IMR-90 (cell line): ENCODE measurements at regions not wholly inside any gene's neighbourhood (a gene's known extent, or its start where the extent isn't known, plus 50 kb on each side); places are given as distances from the start of the nearest gene placed in this dataset.

Source experiments
- ATAC-seq: fragments of 200-7000 bp; cut with Tn5 transposase; 2 replicates; pipeline ENCODE4 v1.9.1; 2020; ENCODE audit warnings: low read depth, mild to moderate bottlenecking, moderate library complexity
- BruUV-seq: library from RNA; stranded (reverse); fragments of 400-500 nt; replicated peaks from 2 replicates; lab custom pipeline; 2021; lab: Mats Ljungman, UMichigan
- CTCF ChIA-PET: fragments of 300-600 bp; formaldehyde crosslinking; extraction: SDS; loops from one replicate; lab custom pipeline; 2021; ENCODE audit warnings: antibody characterized with exemption; lab: Yijun Ruan, JAX
- POLR2A ChIA-PET: fragments of 300-600 bp; sonication (Branson Sonifier 250); formaldehyde crosslinking; loops from one replicate; lab custom pipeline; 2022; ENCODE audit warnings: antibody characterized with exemption; ENCODE audit not compliant: unreplicated experiment; lab: Charles Lee
- DNase-seq: peaks from one replicate; pipeline ENCODE4 v3.0.0; 2013
- H2AFZ ChIP-seq: replicated peaks from 2 replicates; pipeline ENCODE3; 2013; ENCODE audit warnings: low read length, mild to moderate bottlenecking; ENCODE audit not compliant: poor library complexity
- H2AK5ac ChIP-seq: 2 replicates; pipeline ENCODE4 v1.6.1; 2013; ENCODE audit warnings: low read depth, low read length, inconsistent platforms
- H2AK9ac ChIP-seq: replicated peaks from 2 replicates; pipeline ENCODE3; 2013; ENCODE audit warnings: mild to moderate bottlenecking, low read depth, low read length, moderate library complexity; ENCODE audit not compliant: poor library complexity
- H2BK120ac ChIP-seq: 2 replicates; pipeline ENCODE4 v1.6.1; 2013; ENCODE audit warnings: low read depth, low read length, inconsistent platforms
- H2BK15ac ChIP-seq: 3 replicates; pipeline ENCODE4 v1.6.1; 2013; ENCODE audit warnings: low read depth, low read length, inconsistent platforms
- H2BK20ac ChIP-seq: 2 replicates; pipeline ENCODE4 v1.6.1; 2013; ENCODE audit warnings: low read depth, mild to moderate bottlenecking, inconsistent platforms, low read length, moderate library complexity
- H2BK5ac ChIP-seq: 2 replicates; pipeline ENCODE4 v1.6.1; 2013; ENCODE audit warnings: mild to moderate bottlenecking, low read depth, low read length, inconsistent platforms; ENCODE audit not compliant: poor library complexity, severe bottlenecking
- H3K14ac ChIP-seq: replicated peaks from 2 replicates; pipeline ENCODE4 v1.6.1; 2013; ENCODE audit warnings: low read depth, low read length, inconsistent platforms
- H3K18ac ChIP-seq: 2 replicates; pipeline ENCODE4 v1.6.1; 2013; ENCODE audit warnings: low read depth, low read length, control low read depth
- H3K23ac ChIP-seq: 2 replicates; pipeline ENCODE4 v1.6.1; 2013; ENCODE audit warnings: low read depth, low read length, inconsistent platforms
- H3K27ac ChIP-seq: 2 replicates; pipeline ENCODE4 v1.5.1; 2013; ENCODE audit warnings: mild to moderate bottlenecking, control low read depth, low read length; ENCODE audit not compliant: insufficient read depth
- H3K27me3 ChIP-seq: 2 replicates; pipeline ENCODE4 v1.6.1; 2013; ENCODE audit warnings: low read length; ENCODE audit not compliant: control insufficient read depth, insufficient read depth
- H3K36me3 ChIP-seq: 2 replicates; pipeline ENCODE4 v1.6.1; 2013; ENCODE audit warnings: low read length, mixed read lengths; ENCODE audit not compliant: control insufficient read depth, insufficient read depth
- H3K4ac ChIP-seq: 2 replicates; pipeline ENCODE4 v1.6.1; 2013; ENCODE audit warnings: low read depth, low read length, inconsistent platforms
- H3K4me1 ChIP-seq: 2 replicates; pipeline ENCODE4 v1.6.1; 2013; ENCODE audit warnings: low read length, mixed read lengths; ENCODE audit not compliant: control insufficient read depth, insufficient read depth
- H3K4me2 ChIP-seq: 2 replicates; pipeline ENCODE4 v1.6.1; 2013; ENCODE audit warnings: low read depth, mild to moderate bottlenecking, control low read depth, low read length, moderate library complexity
- H3K4me3 ChIP-seq: 2 replicates; pipeline ENCODE4 v1.5.1; 2013; ENCODE audit warnings: low read depth, mild to moderate bottlenecking, control low read depth, low read length, moderate library complexity; ENCODE audit not compliant: insufficient read depth
- H3K56ac ChIP-seq: 2 replicates; pipeline ENCODE4 v1.6.1; 2013; ENCODE audit warnings: low read length, inconsistent platforms; ENCODE audit not compliant: insufficient read depth; ENCODE audit errors: extremely low read depth
- H3K79me1 ChIP-seq, 2 experiments: 2 replicates each; pipeline ENCODE4 v1.6.1; 2013; ENCODE audit warnings: low read length in 2 of 2, inconsistent platforms in 1 of 2, low read depth in 1 of 2
- H3K9ac ChIP-seq: 2 replicates; pipeline ENCODE4 v1.6.1; 2013; ENCODE audit warnings: low read depth, low read length, control low read depth
- H3K9me1 ChIP-seq: 2 replicates; pipeline ENCODE4 v1.6.1; 2013; ENCODE audit warnings: low read length, inconsistent platforms; ENCODE audit not compliant: insufficient read depth
- H3K9me3 ChIP-seq: 2 replicates; pipeline ENCODE4 v1.6.1; 2013; ENCODE audit warnings: low read length; ENCODE audit not compliant: control insufficient read depth, insufficient read depth
- H4K20me1 ChIP-seq: 2 replicates; pipeline ENCODE4 v1.6.1; 2013; ENCODE audit warnings: low read length, inconsistent platforms; ENCODE audit not compliant: insufficient read depth
- H4K5ac ChIP-seq: 2 replicates; pipeline ENCODE4 v1.6.1; 2013; ENCODE audit warnings: mild to moderate bottlenecking, low read depth, low read length, control low read depth
- H4K8ac ChIP-seq, 2 experiments: 2 replicates each; pipeline ENCODE4 v1.6.1; 2013; ENCODE audit warnings: low read depth in 2 of 2, low read length in 2 of 2, control low read depth in 1 of 2, inconsistent platforms in 1 of 2
- H4K91ac ChIP-seq: 2 replicates; pipeline ENCODE4 v1.6.1; 2013; ENCODE audit warnings: low read depth, low read length, inconsistent platforms; ENCODE audit not compliant: insufficient read depth
- BHLHE40 ChIP-seq: fragments of 150-350 bp; IDR thresholded peaks from 2 replicates; pipeline ENCODE4 v1.6.1; 2016; ENCODE audit warnings: mild to moderate bottlenecking, low read depth, low read length
- CEBPB ChIP-seq: IDR thresholded peaks from 2 replicates; pipeline ENCODE4 v1.6.1; 2012; ENCODE audit warnings: low read depth, low read length, improper control_type of control experiment
- CHD1 ChIP-seq: IDR thresholded peaks from 2 replicates; pipeline ENCODE4 v1.6.1; 2012; ENCODE audit warnings: low read depth, low read length, improper control_type of control experiment
- FOS ChIP-seq: fragments of 150-350 bp; IDR thresholded peaks from 2 replicates; pipeline ENCODE4 v1.6.1; 2016; ENCODE audit warnings: low read depth, low read length
- MAFK ChIP-seq: IDR thresholded peaks from 2 replicates; pipeline ENCODE4 v1.6.1; 2012; ENCODE audit warnings: low read depth, low read length, improper control_type of control experiment
- MAZ ChIP-seq: IDR thresholded peaks from 2 replicates; pipeline ENCODE4 v1.6.1; 2012; ENCODE audit warnings: low read depth, mild to moderate bottlenecking, low read length, improper control_type of control experiment, moderate library complexity, borderline replicate concordance
- MXI1 ChIP-seq: IDR thresholded peaks from 2 replicates; pipeline ENCODE4 v1.6.1; 2012; ENCODE audit warnings: low read depth, mild to moderate bottlenecking, low read length, moderate library complexity, borderline replicate concordance
- NFE2L2 ChIP-seq: fragments of 150-350 bp; IDR thresholded peaks from 2 replicates; pipeline ENCODE4 v1.6.1; 2016; ENCODE audit warnings: low read depth, mild to moderate bottlenecking, low read length
- POLR2A ChIP-seq: IDR thresholded peaks from 2 replicates; pipeline ENCODE4 v1.6.1; 2012; ENCODE audit warnings: mild to moderate bottlenecking, low read depth, low read length
- RAD21 ChIP-seq: IDR thresholded peaks from 2 replicates; pipeline ENCODE4 v1.6.1; 2012; ENCODE audit warnings: low read length, improper control_type of control experiment
- RCOR1 ChIP-seq: IDR thresholded peaks from 2 replicates; pipeline ENCODE4 v1.6.1; 2012; ENCODE audit warnings: mild to moderate bottlenecking, low read length, improper control_type of control experiment; ENCODE audit not compliant: insufficient replicate concordance
- RFX5 ChIP-seq: IDR thresholded peaks from 2 replicates; pipeline ENCODE4 v1.8.0; 2012; ENCODE audit warnings: low read depth, mild to moderate bottlenecking, low read length, moderate library complexity
- SMC3 ChIP-seq: fragments of 150-350 bp; IDR thresholded peaks from 2 replicates; pipeline ENCODE4 v1.6.1; 2016; ENCODE audit warnings: low read depth, mild to moderate bottlenecking, antibody characterized with exemption, low read length, moderate library complexity
- USF2 ChIP-seq: fragments of 150-350 bp; IDR thresholded peaks from 2 replicates; pipeline ENCODE4 v1.6.1; 2017; ENCODE audit warnings: mild to moderate bottlenecking, antibody characterized with exemption, low read length, low read depth
- WGBS, 2 experiments: methylation state at CpG; one replicate each; pipeline versions ENCODE4 v1.1.5 to v1.1.7; 2013; ENCODE audit warnings: missing lambda C conversion rate in 2 of 2; ENCODE audit not compliant: insufficient read length in 1 of 2; ENCODE audit errors: extremely low coverage in 2 of 2; 5-methylcytosine and 5-hydroxymethylcytosine counted together
- dilution Hi-C: fragments of 300-500 bp; cut with HindIII; formaldehyde crosslinking; loops from one replicate; pipeline ENCODE4 v1.14.3; 2018; ENCODE audit warnings: low sequenced_read_pairs; ENCODE audit not compliant: unreplicated experiment
- in situ Hi-C: fragments of 300-500 bp; cut with MboI; formaldehyde crosslinking; loops from 3 replicates; pipeline ENCODE4 v1.14.3; 2019; ENCODE audit warnings: low sequenced_read_pairs, inconsistent platforms, mixed read lengths
- intact Hi-C: fragments of 100-400 bp; cut with micrococcal nuclease; formaldehyde crosslinking; loops from 2 replicates; pipeline ENCODE4 v1.10.0; 2022
- TF ChIP-seq, protein P1 (sequence below): fragments of 150-350 bp; IDR thresholded peaks from 2 replicates; pipeline ENCODE4 v1.6.1; 2016; ENCODE audit warnings: low read depth, mild to moderate bottlenecking, low read length, moderate library complexity, borderline replicate concordance
- TF ChIP-seq, protein P2 (sequence below): conservative IDR thresholded peaks from 2 replicates; pipeline ENCODE4 v1.5.1; 2012; ENCODE audit warnings: mild to moderate bottlenecking, low read depth, low read length, improper control_type of control experiment

GRCh38 chr13:70795484-70795883, 687.2 kb upstream of the KLHL1 start:
- BruUV-seq, result no TSS peak
- Histone ChIP-seq H2BK5ac (no peak overlapping the region), H3K4me1 (no peaks in the 10 kb centered on the region), H4K5ac (no peak overlapping the region), H3K36me3 (no peaks in the 10 kb centered on the region), H4K20me1 (no peaks in the 10 kb centered on the region), H3K23ac (no peak overlapping the region), H2AFZ (no peak overlapping the region), H3K27me3 (no peaks in the 10 kb centered on the region), H2BK120ac (no peak overlapping the region), H2BK20ac (no peak overlapping the region), H4K91ac (no peak overlapping the region), H3K4ac (no peak overlapping the region), H3K14ac (no peak overlapping the region), H3K27ac (no peak overlapping the region), H3K4me3 (no peak overlapping the region), H3K9me3 (no peaks in the 10 kb centered on the region), H2AK5ac (no peak overlapping the region), H3K79me1 (no peaks in the 10 kb centered on the region), H2AK9ac (no peak overlapping the region), H3K4me2 (no peak overlapping the region), H3K56ac (no peak overlapping the region), H3K9ac (no peak overlapping the region), H3K18ac (no peak overlapping the region), H2BK15ac (no peak overlapping the region), H3K9me1 (no peaks in the 10 kb centered on the region), H4K8ac (no peak overlapping the region)
- in situ Hi-C loops, result no loop called here
- dilution Hi-C loops, result no loop called here
- TF ChIP-seq, protein P1, sequence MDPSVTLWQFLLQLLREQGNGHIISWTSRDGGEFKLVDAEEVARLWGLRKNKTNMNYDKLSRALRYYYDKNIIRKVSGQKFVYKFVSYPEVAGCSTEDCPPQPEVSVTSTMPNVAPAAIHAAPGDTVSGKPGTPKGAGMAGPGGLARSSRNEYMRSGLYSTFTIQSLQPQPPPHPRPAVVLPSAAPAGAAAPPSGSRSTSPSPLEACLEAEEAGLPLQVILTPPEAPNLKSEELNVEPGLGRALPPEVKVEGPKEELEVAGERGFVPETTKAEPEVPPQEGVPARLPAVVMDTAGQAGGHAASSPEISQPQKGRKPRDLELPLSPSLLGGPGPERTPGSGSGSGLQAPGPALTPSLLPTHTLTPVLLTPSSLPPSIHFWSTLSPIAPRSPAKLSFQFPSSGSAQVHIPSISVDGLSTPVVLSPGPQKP, result no peak
- TF ChIP-seq BHLHE40, result no peak
- no peak for TF ChIP-seq FOS
- no peak for TF ChIP-seq MAZ
- no peak for TF ChIP-seq RCOR1
- TF ChIP-seq, protein P2, sequence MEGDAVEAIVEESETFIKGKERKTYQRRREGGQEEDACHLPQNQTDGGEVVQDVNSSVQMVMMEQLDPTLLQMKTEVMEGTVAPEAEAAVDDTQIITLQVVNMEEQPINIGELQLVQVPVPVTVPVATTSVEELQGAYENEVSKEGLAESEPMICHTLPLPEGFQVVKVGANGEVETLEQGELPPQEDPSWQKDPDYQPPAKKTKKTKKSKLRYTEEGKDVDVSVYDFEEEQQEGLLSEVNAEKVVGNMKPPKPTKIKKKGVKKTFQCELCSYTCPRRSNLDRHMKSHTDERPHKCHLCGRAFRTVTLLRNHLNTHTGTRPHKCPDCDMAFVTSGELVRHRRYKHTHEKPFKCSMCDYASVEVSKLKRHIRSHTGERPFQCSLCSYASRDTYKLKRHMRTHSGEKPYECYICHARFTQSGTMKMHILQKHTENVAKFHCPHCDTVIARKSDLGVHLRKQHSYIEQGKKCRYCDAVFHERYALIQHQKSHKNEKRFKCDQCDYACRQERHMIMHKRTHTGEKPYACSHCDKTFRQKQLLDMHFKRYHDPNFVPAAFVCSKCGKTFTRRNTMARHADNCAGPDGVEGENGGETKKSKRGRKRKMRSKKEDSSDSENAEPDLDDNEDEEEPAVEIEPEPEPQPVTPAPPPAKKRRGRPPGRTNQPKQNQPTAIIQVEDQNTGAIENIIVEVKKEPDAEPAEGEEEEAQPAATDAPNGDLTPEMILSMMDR, result no peak
- TF ChIP-seq RFX5, result no peak
- no peak for TF ChIP-seq MXI1
- no peak for TF ChIP-seq NFE2L2
- TF ChIP-seq CEBPB, result no peak
- TF ChIP-seq USF2, result no peak
- no peak for TF ChIP-seq POLR2A
- TF ChIP-seq CHD1, result no peak
- TF ChIP-seq MAFK, result no peak
- no peak for TF ChIP-seq RAD21
- no peak for TF ChIP-seq SMC3
- ATAC-seq (no peak), DNase-seq (no peak)
- ChIA-PET POLR2A (no interaction called here), CTCF (no interaction called here)
- intact Hi-C loops, result no loop called here
- WGBS, 2 experiments, result no CpG with 5 or more reads among the region's 3 CpGs
